ENCODE measurements at regions not wholly inside any gene's neighbourhood (a gene's known extent, or its start where the extent isn't known, plus 50 kb on each side); places are given as distances from the start of the nearest gene placed in this dataset.

GRCh38 chr15:39266890-39267289, 314.0 kb upstream of the THBS1 start:
- no peak overlapping the region for H3K27ac ChIP-seq
- POLR2A ChIA-PET (ENCODE audit: low non-redundant PET), result no interaction called here
- CTCF ChIA-PET, result no interaction called here
- DNase-seq (ENCODE audit: low spot score), result no peak
- TF ChIP-seq CTCF (conservative IDR thresholded peaks at IDR 0.05; ENCODE audit: low read depth), result no peak

- no peak for TF ChIP-seq CTCF (conservative IDR thresholded peaks at IDR 0.05; ENCODE audit: low read depth)
- ChIA-PET POLR2A (ENCODE audit: low non-redundant PET) (no interaction called here), CTCF (no interaction called here)
- DNase-seq (ENCODE audit: low spot score), result no peak
- H3K27ac ChIP-seq, result no peak overlapping the region
These were observed 313.2 kb upstream of the THBS1 start for GRCh38 chr15:39267685-39268084.

- POLR2A ChIA-PET (ENCODE audit: low non-redundant PET), result no interaction called here
- CTCF ChIA-PET, result no interaction called here
- TF ChIP-seq CTCF (conservative IDR thresholded peaks at IDR 0.05; ENCODE audit: low read depth), result no peak
- no peak for DNase-seq (ENCODE audit: low spot score)
- no peak overlapping the region for H3K27ac ChIP-seq
These were observed 311.5 kb upstream of the THBS1 start for GRCh38 chr15:39269352-39269751.

- ChIA-PET POLR2A (ENCODE audit: low non-redundant PET) (no interaction called here), CTCF (no interaction called here)
- no peak for DNase-seq (ENCODE audit: low spot score)
- no peak overlapping the region for H3K27ac ChIP-seq
- TF ChIP-seq CTCF (conservative IDR thresholded peaks at IDR 0.05; ENCODE audit: low read depth), result no peak
These were observed 311.1 kb upstream of the THBS1 start for GRCh38 chr15:39269821-39270220.

GRCh38 chr15:39270221-39270855, 310.5 kb upstream of the THBS1 start:
- ChIA-PET CTCF (no interaction called here), POLR2A (ENCODE audit: low non-redundant PET) (no interaction called here)
- H3K27ac ChIP-seq, result no peak overlapping the region
- no peak for DNase-seq (ENCODE audit: low spot score)
- TF ChIP-seq CTCF (conservative IDR thresholded peaks at IDR 0.05; ENCODE audit: low read depth), result no peak

GRCh38 chr15:39270934-39271333, 309.9 kb upstream of the THBS1 start:
- ChIA-PET CTCF (no interaction called here), POLR2A (ENCODE audit: low non-redundant PET) (no interaction called here)
- peak; percentile 38 for DNase-seq (ENCODE audit: low spot score)
- TF ChIP-seq CTCF (conservative IDR thresholded peaks at IDR 0.05; ENCODE audit: low read depth), result no peak
- no peak overlapping the region for H3K27ac ChIP-seq

- no peak for DNase-seq (ENCODE audit: low spot score)
- no peak overlapping the region for H3K27ac ChIP-seq
- CTCF ChIA-PET, result no interaction called here
- POLR2A ChIA-PET (ENCODE audit: low non-redundant PET), result no interaction called here
- no peak for TF ChIP-seq CTCF (conservative IDR thresholded peaks at IDR 0.05; ENCODE audit: low read depth)
These were observed 308.0 kb upstream of the THBS1 start for GRCh38 chr15:39272901-39273300.

Measured in RWPE1 (cell line).